Activated T-helper 2 cell treated with anti-CD3 and anti-CD28 coated beads, Interferon-gamma antibody, Interleukin-2, Interleukin-4, amounts not matched to agents 10 μg/mL and 5 μg/mL and 100 μg/mL, durations not matched to agents 14 hours and 24 hours and 36 hours (primary cell): ENCODE measurements at regions not wholly inside any gene's neighbourhood (a gene's known extent, or its start where the extent isn't known, plus 50 kb on each side); places are given as distances from the start of the nearest gene placed in this dataset.

ENCODE experiments used
- DNase-seq: peaks from one replicate; pipeline ENCODE4 v3.0.0; 2021; ENCODE audit warnings: low spot score
- H3K27ac Mint-ChIP-seq: one replicate; pipeline ENCODE4 v1.8.0; 2021; ENCODE audit warnings: mixed read lengths
- H3K27me3 Mint-ChIP-seq: one replicate; pipeline ENCODE4 v1.8.0; 2021; ENCODE audit warnings: low read depth, mixed read lengths
- H3K36me3 Mint-ChIP-seq: one replicate; pipeline ENCODE4 v1.8.0; 2021; ENCODE audit warnings: low read depth, mixed read lengths
- H3K4me1 Mint-ChIP-seq: one replicate; pipeline ENCODE4 v1.8.0; 2021; ENCODE audit warnings: low read depth, mixed read lengths
- H3K4me3 Mint-ChIP-seq: one replicate; pipeline ENCODE4 v1.8.0; 2021; ENCODE audit warnings: low read depth, mild to moderate bottlenecking, moderate library complexity, mixed read lengths
- H3K9me3 Mint-ChIP-seq: one replicate; pipeline ENCODE4 v1.8.0; 2021; ENCODE audit warnings: mixed read lengths
- intact Hi-C: fragments of 100-400 bp; cut with micrococcal nuclease; formaldehyde crosslinking; loops from one replicate; pipeline ENCODE4 v1.15.1; 2023

- Mint-ChIP-seq H3K27me3 (no peaks in the 10 kb centered on the region), H3K4me1 (no peaks in the 10 kb centered on the region), H3K4me3 (no peak overlapping the region), H3K36me3 (no peaks in the 10 kb centered on the region), H3K27ac (no peak overlapping the region), H3K9me3 (peaks cover 9% of the 10 kb centered on the region)
- intact Hi-C loops = no loop called here
- DNase-seq = no peak
These were observed 1100.6 kb downstream of the GALC start for GRCh38 chr14:86892152-86892956.

DNA sequence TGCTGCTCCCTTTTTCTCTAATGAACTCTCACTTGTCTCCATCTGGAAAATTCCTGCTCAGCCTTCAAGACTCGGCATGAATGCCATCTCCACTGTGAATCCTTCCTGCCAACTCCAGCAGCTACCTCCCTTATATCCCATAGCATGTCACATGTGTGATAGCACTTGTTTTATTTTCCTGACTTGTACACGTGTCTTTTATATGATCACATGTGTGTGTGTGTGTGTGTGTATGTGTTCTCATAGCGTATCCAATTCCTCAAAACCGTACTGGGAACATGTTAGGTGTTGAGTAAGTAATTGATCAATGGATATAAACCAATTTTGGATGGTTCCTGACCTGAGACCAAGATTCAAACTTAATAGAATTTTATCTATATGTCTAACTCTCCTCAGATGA is 1107.7 kb downstream of the GALC start:
- DNase-seq = no peak
- no peaks in the 10 kb centered on the region for H3K36me3 Mint-ChIP-seq
- H3K27ac Mint-ChIP-seq = no peak overlapping the region
- H3K4me1 Mint-ChIP-seq = no peaks in the 10 kb centered on the region
- peaks cover 22% of the 10 kb centered on the region for H3K9me3 Mint-ChIP-seq
- H3K27me3 Mint-ChIP-seq = no peaks in the 10 kb centered on the region
- intact Hi-C loops = no loop called here
- no peak overlapping the region for H3K4me3 Mint-ChIP-seq

GRCh38 chr14:86884498-86884897 is 1108.5 kb downstream of the GALC start:
- H3K4me3 Mint-ChIP-seq = no peak overlapping the region
- peaks cover 18% of the 10 kb centered on the region for H3K9me3 Mint-ChIP-seq
- H3K36me3 Mint-ChIP-seq = no peaks in the 10 kb centered on the region
- H3K4me1 Mint-ChIP-seq = no peaks in the 10 kb centered on the region
- no peaks in the 10 kb centered on the region for H3K27me3 Mint-ChIP-seq
- no peak for DNase-seq
- intact Hi-C loops = no loop called here
- no peak overlapping the region for H3K27ac Mint-ChIP-seq

DNA sequence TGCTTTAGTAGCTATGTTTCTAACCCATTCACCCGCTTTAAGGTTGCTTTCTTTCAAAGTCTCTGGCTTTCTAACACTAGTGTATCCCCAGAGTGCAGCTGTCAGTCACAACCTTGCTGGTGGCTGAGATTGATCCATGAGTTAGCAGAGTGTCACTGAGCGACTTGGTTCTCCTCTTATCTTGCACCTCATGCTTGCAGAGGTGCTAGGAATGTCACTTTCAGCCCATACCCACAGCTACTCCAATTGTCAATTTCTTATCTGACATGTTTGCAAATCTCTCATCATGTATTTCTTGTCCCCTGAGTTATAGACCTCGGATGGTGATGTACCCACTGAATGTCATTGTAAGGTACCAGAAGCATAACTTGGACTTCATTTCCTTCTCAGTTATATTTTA is 1110.2 kb downstream of the GALC start:
- Mint-ChIP-seq H3K4me1 (no peaks in the 10 kb centered on the region), H3K27me3 (no peaks in the 10 kb centered on the region), H3K36me3 (no peaks in the 10 kb centered on the region), H3K4me3 (no peak overlapping the region), H3K9me3 (peaks cover 18% of the 10 kb centered on the region), H3K27ac (no peak overlapping the region)
- no peak for DNase-seq
- intact Hi-C loops = no loop called here

DNA sequence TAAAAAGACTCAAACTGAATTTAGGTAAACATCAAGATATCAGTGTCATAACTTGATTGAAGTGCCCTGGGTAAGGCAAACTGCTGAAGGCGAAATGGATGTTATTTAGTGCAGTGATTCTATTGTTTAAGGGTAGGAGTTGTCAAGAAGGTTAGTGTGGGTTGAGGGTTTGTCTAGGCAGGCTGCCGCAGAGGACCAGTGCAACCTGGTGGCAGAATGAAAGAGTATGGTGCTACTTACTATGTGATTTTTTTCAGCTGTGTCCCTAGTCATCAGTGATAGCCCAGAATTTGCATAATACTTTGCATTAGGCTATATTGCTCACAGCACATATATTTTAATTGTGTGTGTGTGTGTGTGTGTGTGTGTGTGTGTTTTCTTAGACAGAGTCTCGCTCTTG is 1127.0 kb downstream of the GALC start:
- Mint-ChIP-seq H3K4me1 (no peaks in the 10 kb centered on the region), H3K4me3 (no peak overlapping the region), H3K27me3 (no peaks in the 10 kb centered on the region), H3K27ac (no peak overlapping the region), H3K36me3 (no peaks in the 10 kb centered on the region), H3K9me3 (peaks cover 7% of the 10 kb centered on the region)
- no peak for DNase-seq
- intact Hi-C loops = no loop called here

- Mint-ChIP-seq H3K27me3 (no peaks in the 10 kb centered on the region), H3K27ac (no peak overlapping the region), H3K4me1 (no peaks in the 10 kb centered on the region), H3K36me3 (no peaks in the 10 kb centered on the region), H3K4me3 (no peak overlapping the region), H3K9me3 (peaks cover 10% of the 10 kb centered on the region)
- intact Hi-C loops = no loop called here
- no peak for DNase-seq
These were observed 1134.4 kb downstream of the GALC start for GRCh38 chr14:86858591-86858990.

- Mint-ChIP-seq H3K9me3 (peaks cover 15% of the 10 kb centered on the region), H3K36me3 (no peaks in the 10 kb centered on the region), H3K4me1 (no peaks in the 10 kb centered on the region), H3K27me3 (no peaks in the 10 kb centered on the region), H3K4me3 (no peak overlapping the region), H3K27ac (no peak overlapping the region)
- DNase-seq = no peak
- intact Hi-C loops = no loop called here
These were observed 1135.0 kb downstream of the GALC start for GRCh38 chr14:86858031-86858430.

- Mint-ChIP-seq H3K4me3 (no peak overlapping the region), H3K9me3 (peaks cover 21% of the 10 kb centered on the region), H3K27ac (no peak overlapping the region), H3K4me1 (no peaks in the 10 kb centered on the region), H3K36me3 (no peaks in the 10 kb centered on the region), H3K27me3 (no peaks in the 10 kb centered on the region)
- intact Hi-C loops = no loop called here
- no peak for DNase-seq
These were observed 1140.5 kb downstream of the GALC start for GRCh38 chr14:86852530-86852929.

DNA sequence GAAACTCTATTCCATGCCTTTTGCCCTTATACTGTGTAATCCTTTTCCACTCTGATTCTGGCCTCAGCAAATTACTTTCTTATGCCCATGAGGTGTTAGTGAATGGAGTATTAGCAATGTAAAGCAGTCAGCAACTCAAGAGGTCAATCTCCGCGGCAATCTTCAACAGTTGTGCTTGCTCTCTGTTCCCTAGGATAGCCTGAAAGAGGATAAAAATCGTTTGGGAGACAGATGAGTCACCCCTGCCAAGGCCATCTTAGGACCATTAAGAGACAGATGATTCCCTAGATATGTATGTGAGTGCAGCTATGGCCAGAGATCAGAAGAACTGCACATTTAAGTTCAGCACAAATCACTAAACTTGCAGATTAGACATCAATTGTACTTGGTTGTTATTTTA is 1145.8 kb downstream of the GALC start:
- peaks cover 24% of the 10 kb centered on the region for H3K9me3 Mint-ChIP-seq
- DNase-seq = no peak
- no peak overlapping the region for H3K4me3 Mint-ChIP-seq
- H3K4me1 Mint-ChIP-seq = no peaks in the 10 kb centered on the region
- H3K27ac Mint-ChIP-seq = no peak overlapping the region
- no peaks in the 10 kb centered on the region for H3K36me3 Mint-ChIP-seq
- intact Hi-C loops = no loop called here
- no peaks in the 10 kb centered on the region for H3K27me3 Mint-ChIP-seq

GRCh38 chr14:86838363-86838762 is 1154.6 kb downstream of the GALC start:
- H3K4me3 Mint-ChIP-seq = no peak overlapping the region
- no peak overlapping the region for H3K27ac Mint-ChIP-seq
- intact Hi-C loops = no loop called here
- DNase-seq = no peak
- no peaks in the 10 kb centered on the region for H3K4me1 Mint-ChIP-seq
- peaks cover 16% of the 10 kb centered on the region for H3K9me3 Mint-ChIP-seq
- H3K36me3 Mint-ChIP-seq = no peaks in the 10 kb centered on the region
- no peaks in the 10 kb centered on the region for H3K27me3 Mint-ChIP-seq

GRCh38 chr14:86826661-86827060 is 1166.3 kb downstream of the GALC start:
- H3K36me3 Mint-ChIP-seq = no peaks in the 10 kb centered on the region
- H3K9me3 Mint-ChIP-seq = peaks cover 20% of the 10 kb centered on the region
- H3K27me3 Mint-ChIP-seq = no peaks in the 10 kb centered on the region
- intact Hi-C loops = no loop called here
- H3K27ac Mint-ChIP-seq = no peak overlapping the region
- no peaks in the 10 kb centered on the region for H3K4me1 Mint-ChIP-seq
- H3K4me3 Mint-ChIP-seq = no peak overlapping the region
- no peak for DNase-seq

GRCh38 chr14:86824167-86824566 is 1168.8 kb downstream of the GALC start:
- H3K36me3 Mint-ChIP-seq = no peaks in the 10 kb centered on the region
- intact Hi-C loops = no loop called here
- DNase-seq = no peak
- H3K4me1 Mint-ChIP-seq = no peaks in the 10 kb centered on the region
- H3K4me3 Mint-ChIP-seq = no peak overlapping the region
- H3K27ac Mint-ChIP-seq = no peak overlapping the region
- H3K27me3 Mint-ChIP-seq = no peaks in the 10 kb centered on the region
- H3K9me3 Mint-ChIP-seq = peaks cover 20% of the 10 kb centered on the region

GRCh38 chr14:86823581-86823980 is 1169.4 kb downstream of the GALC start:
- no peaks in the 10 kb centered on the region for H3K36me3 Mint-ChIP-seq
- H3K27ac Mint-ChIP-seq = no peak overlapping the region
- intact Hi-C loops = no loop called here

DNA sequence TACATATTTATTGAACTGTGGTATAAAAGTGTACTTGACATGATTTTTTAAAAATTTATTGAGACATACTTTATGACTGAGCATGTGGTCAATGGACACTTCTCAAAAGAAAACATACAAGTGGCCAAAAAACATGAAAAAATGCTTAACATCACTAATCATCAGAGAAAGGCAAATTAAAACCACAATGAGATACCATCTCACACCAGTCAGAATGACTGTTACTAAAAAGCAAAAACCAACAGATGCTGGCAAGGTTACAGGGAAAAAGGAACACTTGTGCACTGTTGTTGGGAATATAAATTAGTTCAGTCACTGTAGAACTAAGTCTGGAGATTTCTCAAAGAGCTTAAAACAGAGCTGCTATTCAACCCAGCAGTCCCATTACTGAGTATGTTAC is 1177.6 kb downstream of the GALC start:
- Mint-ChIP-seq H3K27ac (no peak overlapping the region), H3K36me3 (no peaks in the 10 kb centered on the region), H3K4me3 (no peak overlapping the region), H3K4me1 (no peaks in the 10 kb centered on the region), H3K27me3 (no peaks in the 10 kb centered on the region), H3K9me3 (peaks cover 47% of the 10 kb centered on the region)
- intact Hi-C loops = no loop called here
- no peak for DNase-seq

More at GRCh38 chr14:86823581-86823980, 1169.4 kb downstream of the GALC start:
- H3K27me3 Mint-ChIP-seq = no peaks in the 10 kb centered on the region
- no peaks in the 10 kb centered on the region for H3K4me1 Mint-ChIP-seq
- no peak for DNase-seq
- peaks cover 20% of the 10 kb centered on the region for H3K9me3 Mint-ChIP-seq
- H3K4me3 Mint-ChIP-seq = no peak overlapping the region
